ENCODE measurements at regions not wholly inside any gene's neighbourhood (a gene's known extent, or its start where the extent isn't known, plus 50 kb on each side); places are given as distances from the start of the nearest gene placed in this dataset.
"Not testable (repeated sequence)": the region's sequence is repeated elsewhere in the genome, so short reads cannot be mapped to it uniquely, and the experiment has no call there.

GRCh38 chr20:22529150-22530019 lies 55.0 kb downstream of the FOXA2 start:
- no peak for DNase-seq (ENCODE audit: low spot score)
- no peak for ATAC-seq
- intact Hi-C loops (cut with DNase I): no loop called here

DNA sequence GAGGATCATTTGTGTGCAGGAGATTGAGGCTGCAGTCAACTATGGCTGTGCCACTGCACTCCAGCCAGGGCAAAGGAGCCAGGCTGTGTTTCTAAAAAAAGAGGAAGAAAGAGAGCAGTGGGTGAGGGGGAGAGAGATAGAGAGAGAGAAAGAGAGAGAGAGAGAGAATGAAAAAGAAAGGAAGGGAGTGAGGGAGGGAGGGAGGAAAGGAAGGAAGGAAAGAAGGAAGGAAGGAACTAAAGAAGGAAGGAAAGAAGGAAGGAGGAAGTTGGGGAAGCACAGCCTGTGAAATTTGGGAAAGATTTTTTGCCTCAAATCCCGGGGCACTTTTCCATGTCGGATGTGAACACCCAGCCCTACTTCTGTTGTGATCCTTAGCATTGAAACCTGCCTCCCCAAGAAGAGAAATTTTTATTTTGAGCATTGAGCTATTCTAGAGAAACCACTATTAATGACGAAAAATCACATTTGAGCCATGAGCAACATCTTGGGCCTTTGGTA lies 57.8 kb downstream of the FOXA2 start:
- DNase-seq (ENCODE audit: low spot score) (no peak), ATAC-seq (no peak)
- intact Hi-C loops (cut with DNase I): no loop called here

GRCh38 chr20:22525821-22526220 lies 58.6 kb downstream of the FOXA2 start:
- no peak for DNase-seq (ENCODE audit: low spot score)
- ATAC-seq: no peak
- intact Hi-C loops (cut with DNase I): no loop called here

DNA sequence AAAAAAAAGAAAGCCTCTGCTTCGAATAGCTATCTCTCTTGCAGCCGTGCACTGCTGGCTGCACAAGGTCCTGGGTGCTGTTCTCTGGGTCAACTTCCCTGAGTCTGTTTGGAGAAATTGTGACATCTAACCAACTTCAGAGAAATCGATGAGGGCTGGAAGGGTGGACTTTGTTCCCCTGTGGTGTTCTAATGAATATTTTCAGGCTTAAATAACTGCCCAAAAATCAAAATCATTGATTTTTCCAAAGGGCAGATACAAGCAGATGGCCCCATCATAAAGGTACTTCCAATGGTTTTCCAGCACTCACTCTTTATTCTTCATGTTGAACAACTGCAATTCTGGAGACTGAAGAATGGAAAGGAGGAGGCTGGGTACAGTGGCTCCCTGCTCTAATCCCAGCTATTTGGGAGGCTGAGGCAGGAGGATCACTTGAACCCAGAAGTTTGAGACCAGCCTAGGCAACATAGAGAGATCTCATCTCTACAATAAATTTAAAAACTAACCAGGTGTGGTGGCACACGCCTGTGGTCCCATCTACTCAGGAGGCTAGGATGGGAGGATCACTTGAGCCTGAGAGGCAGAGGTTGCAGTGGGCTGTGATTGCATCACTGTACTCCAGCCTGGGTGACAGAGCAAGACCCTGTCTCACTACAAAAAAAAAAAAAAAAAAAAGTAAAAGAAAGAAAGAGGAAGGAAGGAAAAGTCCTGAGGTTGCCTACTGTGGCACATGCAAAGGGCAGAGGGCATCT lies 59.1 kb downstream of the FOXA2 start:
- no peak for ATAC-seq
- intact Hi-C loops (cut with DNase I): no loop called here

DNA sequence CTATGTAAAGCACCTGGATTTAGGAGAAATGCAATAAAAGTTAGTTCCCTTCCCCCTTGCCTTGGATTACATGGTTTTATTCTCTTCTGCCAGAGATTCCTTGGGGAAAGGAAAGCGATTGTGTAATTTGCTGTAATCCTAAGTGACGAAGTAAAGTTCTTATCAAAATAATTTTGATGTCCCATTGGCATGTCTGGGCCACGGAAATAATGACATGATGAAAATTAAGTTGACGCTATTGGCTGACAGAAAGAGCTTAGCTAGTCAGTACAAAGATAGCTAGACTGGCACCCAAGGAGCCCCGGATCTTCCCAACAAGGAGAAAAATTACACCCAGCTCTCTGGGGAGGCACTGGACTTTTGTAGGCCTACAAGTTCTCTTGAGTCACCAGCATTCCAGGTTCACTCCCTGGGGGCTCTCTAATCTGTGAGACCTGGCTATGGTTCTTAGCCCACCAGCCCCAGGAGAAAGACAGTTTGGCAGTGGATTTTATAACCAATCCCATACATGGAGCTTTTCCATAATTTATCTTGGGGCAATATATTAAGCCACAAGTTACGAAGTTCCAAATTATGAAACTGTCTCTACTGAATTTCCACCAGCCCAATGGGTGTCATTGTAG lies 59.9 kb downstream of the FOXA2 start:
- no peak for DNase-seq (ENCODE audit: low spot score)
- peak; percentile 32 for ATAC-seq
- intact Hi-C loops (cut with DNase I): loop anchor here (5.0 kb wide), 1 partner anchor 1378 kb away; no protein-coding TSS in a partner anchor

More for the DNA sequence above, 59.1 kb downstream of the FOXA2 start:
- no peak for DNase-seq (ENCODE audit: low spot score)

DNA sequence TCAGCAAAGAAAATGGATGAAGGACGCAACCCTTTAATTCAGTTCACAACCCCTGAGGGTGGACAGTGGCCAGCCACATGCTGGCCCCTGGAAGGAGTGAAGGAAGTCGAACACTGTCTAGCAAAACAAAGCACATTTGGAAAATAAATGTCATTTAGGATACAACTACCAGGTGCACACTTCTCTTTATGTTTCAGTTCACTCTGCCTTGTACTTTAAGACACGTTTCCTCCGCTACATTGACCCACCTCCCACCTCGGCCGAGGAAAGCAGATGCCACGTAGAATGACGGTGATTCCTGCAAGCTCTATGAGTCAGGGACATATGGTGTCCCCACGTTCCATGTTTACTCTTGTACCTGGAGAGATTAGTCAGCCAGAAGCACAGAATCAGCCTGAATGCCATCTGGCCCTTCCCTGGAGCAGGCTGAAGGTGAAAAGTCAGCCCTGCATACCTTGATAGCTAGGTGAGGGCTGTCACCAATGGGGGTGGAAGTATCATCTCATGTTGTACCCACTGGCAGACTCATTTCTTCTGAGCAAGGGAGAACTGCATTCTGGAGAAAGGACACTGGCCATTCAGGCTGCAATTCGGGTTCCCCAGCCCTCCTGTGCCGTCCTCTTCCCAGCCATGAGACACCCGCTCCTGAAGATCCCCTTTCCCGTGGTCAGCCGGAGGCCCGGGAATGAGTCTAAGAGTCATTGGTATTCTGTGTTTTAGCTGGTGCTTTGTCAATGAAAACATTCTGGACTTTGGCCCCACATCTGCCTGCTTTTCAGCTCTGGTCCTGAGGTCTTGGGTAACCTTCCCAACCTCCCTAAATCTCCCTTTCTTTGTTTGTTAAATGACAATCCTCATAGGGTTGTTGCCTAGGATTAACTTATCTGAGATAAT lies 60.6 kb downstream of the FOXA2 start:
- ATAC-seq (peak; percentile 15), DNase-seq (ENCODE audit: low spot score) (no peak)
- intact Hi-C loops (cut with DNase I): loop anchor here (5.0 kb wide), 1 partner anchor 1379 kb away; no protein-coding TSS in a partner anchor

DNA sequence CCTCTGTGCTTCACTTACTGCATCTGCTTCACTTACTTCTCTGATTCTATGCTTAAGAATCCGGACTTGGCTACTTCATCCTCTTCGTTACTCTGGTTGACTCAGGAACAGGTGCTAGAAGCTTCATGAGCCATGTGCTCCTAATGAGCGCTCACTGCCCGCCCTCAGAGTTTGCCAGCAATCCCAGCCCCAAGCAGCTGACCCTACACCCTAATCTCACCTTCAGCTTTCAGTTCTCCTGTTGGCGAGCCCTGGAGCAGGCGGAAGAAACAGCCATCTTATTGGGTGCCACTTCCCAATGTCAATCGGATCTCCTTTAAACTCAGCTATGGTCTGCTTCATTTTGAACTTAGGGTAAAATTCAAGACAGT lies 61.3 kb downstream of the FOXA2 start:
- ATAC-seq: no peak
- intact Hi-C loops (cut with DNase I): loop anchor here (5.0 kb wide), 1 partner anchor 1379 kb away; no protein-coding TSS in a partner anchor
- no peak for DNase-seq (ENCODE audit: low spot score)

DNA sequence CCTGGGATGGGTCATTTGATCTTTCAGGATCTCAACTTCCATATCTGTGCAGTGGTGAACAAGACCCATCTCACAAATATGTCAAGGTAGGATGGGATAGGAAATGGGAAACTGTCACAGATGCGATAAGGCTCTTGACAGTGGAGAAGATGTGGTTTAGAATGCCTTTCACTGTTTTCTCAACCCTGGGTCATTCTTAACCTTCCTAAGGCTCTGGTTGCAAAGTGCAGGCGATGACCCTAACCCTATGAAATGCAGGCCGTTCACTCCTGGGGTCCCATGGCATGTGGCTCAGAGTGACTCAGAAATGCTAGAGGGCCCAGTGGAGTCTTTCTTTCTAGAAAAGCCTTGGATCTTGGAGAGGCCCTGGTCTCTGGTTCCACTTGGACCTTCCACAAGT lies 61.7 kb downstream of the FOXA2 start:
- DNase-seq (ENCODE audit: low spot score) (no peak), ATAC-seq (no peak)
- intact Hi-C loops (cut with DNase I): loop anchor here (5.0 kb wide), 1 partner anchor 1380 kb away; no protein-coding TSS in a partner anchor

GRCh38 chr20:22521940-22522339 lies 62.4 kb downstream of the FOXA2 start:
- not testable (repeated sequence) for ATAC-seq
- intact Hi-C loops (cut with DNase I): loop anchor here (5.0 kb wide), 1 partner anchor 1380 kb away; no protein-coding TSS in a partner anchor

GRCh38 chr20:22520381-22520780 lies 64.0 kb downstream of the FOXA2 start:
- no peak for ATAC-seq
- intact Hi-C loops (cut with DNase I): loop anchor here (5.0 kb wide), 1 partner anchor 1382 kb away; no protein-coding TSS in a partner anchor
- DNase-seq (ENCODE audit: low spot score): no peak

More at GRCh38 chr20:22521940-22522339, 62.4 kb downstream of the FOXA2 start:
- DNase-seq (ENCODE audit: low spot score): not testable (repeated sequence)

GRCh38 chr20:22515264-22515663 lies 69.1 kb downstream of the FOXA2 start:
- intact Hi-C loops (cut with DNase I): no loop called here
- no peak for ATAC-seq
- no peak for DNase-seq (ENCODE audit: low spot score)

DNA sequence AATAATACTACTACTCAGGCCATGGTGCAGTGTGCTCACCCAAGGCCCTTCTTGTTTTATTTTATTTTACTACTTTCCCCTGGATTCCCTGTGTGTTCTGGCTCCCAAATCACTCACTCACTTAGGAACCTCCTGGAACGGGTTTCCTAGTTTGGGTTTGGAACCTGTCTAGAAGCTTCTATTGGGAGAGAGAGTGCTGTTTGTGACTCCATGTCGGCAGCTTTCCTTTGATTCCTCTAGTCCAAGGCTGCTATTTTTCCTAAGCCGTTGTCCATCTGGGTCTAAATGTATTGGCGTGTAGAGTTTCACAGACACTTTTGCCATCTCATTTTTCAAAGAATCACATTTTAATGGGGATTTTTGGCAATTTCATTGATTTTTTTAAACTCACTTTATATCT lies 70.8 kb downstream of the FOXA2 start:
- intact Hi-C loops (cut with DNase I): no loop called here
- DNase-seq (ENCODE audit: low spot score) (no peak), ATAC-seq (no peak)

DNA sequence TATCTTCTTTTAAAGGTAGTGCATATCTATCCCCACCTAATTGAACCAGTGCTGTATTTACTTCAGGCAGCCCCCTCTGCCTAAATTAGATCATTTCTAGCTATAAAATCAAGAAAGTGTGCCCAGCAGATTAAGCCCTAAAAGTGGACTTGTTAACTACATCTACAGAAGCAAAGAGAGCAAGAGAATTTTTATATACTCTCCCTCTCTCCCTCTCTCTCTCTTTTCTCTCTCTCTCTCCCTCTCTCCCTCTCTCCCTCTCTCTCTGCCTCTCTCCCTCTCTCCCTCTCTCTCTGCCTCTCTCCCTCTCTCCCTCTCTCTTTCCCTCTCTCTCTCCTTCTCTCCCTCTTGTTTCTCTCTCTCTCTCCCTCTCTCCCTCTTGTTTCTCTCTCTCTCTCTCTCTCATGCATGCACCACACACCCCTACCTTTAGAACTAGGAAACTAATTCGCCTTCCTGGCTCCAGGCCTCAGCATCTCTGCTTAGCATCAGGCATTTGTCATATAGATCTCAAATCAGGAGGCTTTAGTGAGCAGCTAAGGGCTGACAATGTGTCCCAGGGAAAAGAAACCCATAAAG lies 71.4 kb downstream of the FOXA2 start:
- intact Hi-C loops (cut with DNase I): no loop called here
- DNase-seq (ENCODE audit: low spot score): no peak

GRCh38 chr20:22511943-22512910 lies 72.1 kb downstream of the FOXA2 start:
- intact Hi-C loops (cut with DNase I): no loop called here
- DNase-seq (ENCODE audit: low spot score) (no peak), ATAC-seq (no peak)

More for the DNA sequence above, 71.4 kb downstream of the FOXA2 start:
- no peak for ATAC-seq

GRCh38 chr20:22509843-22510147 lies 74.6 kb downstream of the FOXA2 start:
- no peak for DNase-seq (ENCODE audit: low spot score)
- no peak for ATAC-seq
- intact Hi-C loops (cut with DNase I): no loop called here

DNA sequence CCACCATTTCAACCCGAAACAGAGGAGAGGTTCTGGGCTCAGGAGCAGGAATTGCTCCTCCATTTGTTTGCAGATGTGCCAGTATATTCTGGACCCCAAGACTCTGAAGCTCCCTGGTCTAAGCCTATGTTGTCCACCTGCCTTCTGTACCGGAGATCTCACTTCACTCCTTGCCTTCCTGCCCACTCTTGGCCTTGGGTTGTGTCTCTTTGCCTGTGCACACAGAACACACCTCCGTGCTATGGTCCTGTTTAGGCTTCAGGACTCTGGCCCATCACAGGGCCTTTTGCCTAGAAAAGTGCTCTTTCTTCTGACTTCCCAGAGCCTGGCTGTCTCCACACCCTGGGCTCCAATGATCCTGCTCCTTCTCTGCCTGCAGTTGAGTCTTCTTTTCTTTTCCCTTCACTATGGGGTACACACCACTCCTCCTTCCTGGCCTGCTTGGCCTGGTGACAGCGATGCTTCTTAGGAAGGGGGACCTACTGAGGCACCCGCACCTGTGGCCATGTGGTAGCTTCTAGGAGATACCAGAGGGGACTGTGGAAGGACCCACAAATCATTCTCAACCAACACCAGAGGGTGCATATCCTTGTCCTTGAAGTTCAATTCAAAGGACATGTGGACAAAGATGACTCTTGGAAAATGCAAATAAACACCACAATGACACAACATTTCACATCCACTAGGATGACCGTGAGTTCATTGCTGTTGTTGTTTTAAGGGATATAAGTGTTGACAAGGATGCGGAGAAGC lies 75.1 kb downstream of the FOXA2 start:
- intact Hi-C loops (cut with DNase I): no loop called here
- DNase-seq (ENCODE audit: low spot score): no peak

More for the DNA sequence above, 75.1 kb downstream of the FOXA2 start:
- ATAC-seq: no peak

Measured in sciatic nerve (tissue), 2 donors.